HUES48 (cell line): ENCODE measurements at regions not wholly inside any gene's neighbourhood (a gene's known extent, or its start where the extent isn't known, plus 50 kb on each side); places are given as distances from the start of the nearest gene placed in this dataset.
"Not testable (repeated sequence)": the region's sequence is repeated elsewhere in the genome, so short reads cannot be mapped to it uniquely, and the experiment has no call there.

Source experiments
- H3K27ac ChIP-seq: one replicate; pipeline ENCODE4 v1.7.0; 2013; ENCODE audit warnings: low read depth, low read length, inconsistent platforms
- H3K27me3 ChIP-seq: 2 replicates; pipeline ENCODE4 v1.6.1; 2013; ENCODE audit warnings: mild to moderate bottlenecking, low read length; ENCODE audit not compliant: control insufficient read depth, insufficient read depth
- H3K36me3 ChIP-seq: 2 replicates; pipeline ENCODE4 v1.6.1; 2013; ENCODE audit warnings: low read length; ENCODE audit not compliant: control insufficient read depth, insufficient read depth
- H3K4me1 ChIP-seq: 2 replicates; pipeline ENCODE4 v1.6.1; 2013; ENCODE audit warnings: mild to moderate bottlenecking, low read length; ENCODE audit not compliant: control insufficient read depth, insufficient read depth
- H3K4me3 ChIP-seq: 2 replicates; pipeline ENCODE4 v1.5.1; 2013; ENCODE audit warnings: mild to moderate bottlenecking, low read depth, low read length
- H3K9ac ChIP-seq: 2 replicates; pipeline ENCODE4 v1.6.1; 2013; ENCODE audit warnings: mild to moderate bottlenecking, low read depth, low read length, moderate library complexity
- H3K9me3 ChIP-seq: 2 replicates; pipeline ENCODE4 v1.6.1; 2013; ENCODE audit warnings: low read length; ENCODE audit not compliant: control insufficient read depth, insufficient read depth

GRCh38 chr13:18895411-18895810, 286.2 kb downstream of the TUBA3C start:
- H3K27me3 ChIP-seq, H3K4me1 ChIP-seq, H3K4me3 ChIP-seq, H3K9ac ChIP-seq, H3K36me3 ChIP-seq, H3K27ac ChIP-seq: not testable (repeated sequence)
- H3K9me3 ChIP-seq: peaks cover 60% of the 10 kb centered on the region

GRCh38 chr13:18891242-18891641, 290.4 kb downstream of the TUBA3C start:
- H3K9me3 ChIP-seq: peaks cover 72% of the 10 kb centered on the region
- not testable (repeated sequence) for H3K36me3 ChIP-seq, H3K27ac ChIP-seq, H3K4me3 ChIP-seq, H3K27me3 ChIP-seq, H3K9ac ChIP-seq, H3K4me1 ChIP-seq

GRCh38 chr13:18874875-18875789, 306.5 kb downstream of the TUBA3C start:
- H3K27me3 ChIP-seq, H3K4me1 ChIP-seq, H3K4me3 ChIP-seq, H3K9ac ChIP-seq, H3K27ac ChIP-seq, H3K36me3 ChIP-seq: not testable (repeated sequence)
- H3K9me3 ChIP-seq: peaks cover 52% of the 10 kb centered on the region

GRCh38 chr13:18870557-18870956, 311.1 kb downstream of the TUBA3C start:
- H3K36me3 ChIP-seq, H3K4me1 ChIP-seq: not testable (repeated sequence)

GRCh38 chr13:18869365-18869764, 312.3 kb downstream of the TUBA3C start:
- H3K4me1 ChIP-seq, H3K9ac ChIP-seq, H3K27me3 ChIP-seq, H3K36me3 ChIP-seq, H3K27ac ChIP-seq, H3K4me3 ChIP-seq: not testable (repeated sequence)
- peaks cover 23% of the 10 kb centered on the region for H3K9me3 ChIP-seq

More at GRCh38 chr13:18870557-18870956, 311.1 kb downstream of the TUBA3C start:
- H3K9me3 ChIP-seq: peaks cover 21% of the 10 kb centered on the region
- not testable (repeated sequence) for H3K27me3 ChIP-seq, H3K9ac ChIP-seq, H3K27ac ChIP-seq, H3K4me3 ChIP-seq

GRCh38 chr13:18837986-18838629, 343.5 kb downstream of the TUBA3C start:
- H3K4me3 ChIP-seq, H3K9ac ChIP-seq: not testable (repeated sequence)

GRCh38 chr13:18837179-18837745, 344.4 kb downstream of the TUBA3C start:
- not testable (repeated sequence) for H3K27ac ChIP-seq, H3K27me3 ChIP-seq, H3K36me3 ChIP-seq, H3K9ac ChIP-seq, H3K4me3 ChIP-seq, H3K4me1 ChIP-seq
- H3K9me3 ChIP-seq: peaks cover 22% of the 10 kb centered on the region

More at GRCh38 chr13:18837986-18838629, 343.5 kb downstream of the TUBA3C start:
- peaks cover 24% of the 10 kb centered on the region for H3K9me3 ChIP-seq
- H3K36me3 ChIP-seq, H3K27ac ChIP-seq, H3K27me3 ChIP-seq, H3K4me1 ChIP-seq: not testable (repeated sequence)

- H3K27me3 ChIP-seq, H3K4me1 ChIP-seq, H3K4me3 ChIP-seq, H3K36me3 ChIP-seq, H3K27ac ChIP-seq, H3K9ac ChIP-seq: not testable (repeated sequence)
- peaks cover 24% of the 10 kb centered on the region for H3K9me3 ChIP-seq
Measured at GRCh38 chr13:18836371-18837178, 345.0 kb downstream of the TUBA3C start.

- peaks cover 20% of the 10 kb centered on the region for H3K9me3 ChIP-seq
- H3K27ac ChIP-seq, H3K4me1 ChIP-seq, H3K36me3 ChIP-seq, H3K27me3 ChIP-seq, H3K4me3 ChIP-seq, H3K9ac ChIP-seq: not testable (repeated sequence)
Measured at GRCh38 chr13:18835754-18836153, 345.9 kb downstream of the TUBA3C start.

GRCh38 chr13:18824678-18825077, 356.9 kb downstream of the TUBA3C start:
- peaks cover 16% of the 10 kb centered on the region for H3K9me3 ChIP-seq
- H3K27me3 ChIP-seq, H3K4me3 ChIP-seq, H3K9ac ChIP-seq, H3K27ac ChIP-seq, H3K36me3 ChIP-seq, H3K4me1 ChIP-seq: not testable (repeated sequence)
